GM18909 (cell line): ENCODE measurements at regions not wholly inside any gene's neighbourhood (a gene's known extent, or its start where the extent isn't known, plus 50 kb on each side); places are given as distances from the start of the nearest gene placed in this dataset.

ENCODE experiments used
- ATAC-seq: cut with Tn5 transposase; IDR thresholded peaks from one replicate; pipeline ENCODE4 v1.9.1; 2021; ENCODE audit warnings: mild to moderate bottlenecking; ENCODE audit not compliant: unreplicated experiment, poor library complexity

GRCh38 chr2:66836851-66837250 lies 401.9 kb downstream of the MEIS1 start:
- ATAC-seq, result no peak

DNA sequence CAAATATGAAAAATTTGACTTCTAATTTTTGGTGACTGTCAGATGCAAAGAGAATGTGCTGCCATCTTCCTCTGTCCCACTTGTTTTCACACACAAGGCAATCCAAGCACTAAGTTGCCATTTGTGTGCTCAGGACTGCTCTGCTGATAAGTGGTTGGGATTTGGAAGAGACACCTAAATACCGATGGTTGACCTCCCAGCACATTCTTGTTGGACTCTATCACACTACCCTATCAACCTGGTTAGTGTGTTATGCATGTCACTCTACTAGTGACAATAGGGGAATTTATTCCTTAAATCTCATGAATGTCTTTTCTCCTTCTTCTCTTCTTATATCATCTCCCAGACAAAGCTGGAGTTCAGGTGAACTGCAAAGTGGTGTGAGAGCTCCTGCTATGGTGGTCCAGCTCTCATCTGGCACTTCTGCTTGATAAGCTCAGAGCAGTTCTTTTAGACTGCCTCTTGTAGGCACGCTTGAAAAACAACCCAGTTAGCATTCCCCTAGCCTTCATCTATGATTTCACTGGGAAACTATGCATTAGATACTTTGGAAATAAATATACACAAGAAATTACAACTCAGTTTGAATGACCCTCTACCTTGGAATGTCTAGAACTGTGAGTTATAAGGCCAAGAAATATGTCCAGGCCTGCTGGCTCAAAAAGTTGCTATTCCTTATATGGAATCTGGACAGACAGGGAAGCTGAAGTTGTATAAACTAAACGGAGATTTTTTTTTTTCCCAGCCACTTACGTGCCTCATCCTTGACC lies 404.8 kb downstream of the MEIS1 start:
- no peak for ATAC-seq

GRCh38 chr2:66840321-66841002 lies 405.5 kb downstream of the MEIS1 start:
- ATAC-seq, result no peak

GRCh38 chr2:66843847-66844246 lies 408.9 kb downstream of the MEIS1 start:
- no peak for ATAC-seq

- ATAC-seq, result no peak
Measured at GRCh38 chr2:66845307-66845706, 410.4 kb downstream of the MEIS1 start.

DNA sequence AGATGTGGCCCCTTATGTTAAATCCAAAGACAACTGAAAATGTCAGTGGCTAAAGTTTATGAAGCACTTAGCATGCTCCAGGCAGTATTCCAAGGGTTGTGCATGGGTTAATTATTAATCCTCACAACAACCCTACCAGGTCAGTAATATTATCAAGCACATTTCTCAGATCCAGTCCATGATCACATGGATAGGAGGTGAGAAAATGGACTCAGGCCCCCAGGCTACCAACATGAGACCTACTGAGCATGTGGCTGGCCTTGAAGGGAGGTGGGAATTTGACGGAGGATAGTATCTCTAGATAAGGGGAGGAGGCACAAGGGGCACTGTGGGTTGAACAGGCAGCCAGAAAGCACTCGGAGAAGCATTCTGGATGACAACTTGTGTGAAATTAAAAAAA lies 412.0 kb downstream of the MEIS1 start:
- no peak for ATAC-seq

DNA sequence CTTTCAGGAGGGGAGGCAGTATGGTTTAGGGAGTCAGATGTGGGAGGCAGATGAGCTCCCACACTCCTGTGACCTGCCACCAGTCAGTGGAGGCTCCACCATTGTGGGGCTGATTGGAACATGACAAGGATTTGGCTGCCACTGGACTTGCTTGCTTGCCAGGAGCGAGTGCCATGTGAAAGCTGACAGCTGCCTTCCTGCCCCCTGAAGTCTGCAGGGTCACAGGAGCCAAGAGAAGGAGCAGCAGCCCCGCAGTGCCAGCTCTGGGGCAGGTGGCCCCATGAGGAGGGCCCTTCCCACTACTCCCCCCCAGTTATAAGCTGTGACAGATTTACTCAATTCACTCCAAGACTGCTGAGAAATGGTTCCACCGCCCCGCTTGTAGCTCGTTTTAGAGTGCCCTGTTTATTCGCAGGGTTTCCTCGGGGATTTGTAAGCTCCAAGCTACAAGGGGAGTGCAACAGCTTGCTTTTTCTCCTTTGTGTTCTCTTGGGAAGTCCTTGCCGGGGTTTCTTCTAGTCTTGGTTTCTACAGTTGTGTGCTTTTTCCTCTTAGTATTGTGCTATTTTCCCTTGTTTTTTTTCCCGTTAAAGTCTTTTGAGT lies 414.3 kb downstream of the MEIS1 start:
- no peak for ATAC-seq

DNA sequence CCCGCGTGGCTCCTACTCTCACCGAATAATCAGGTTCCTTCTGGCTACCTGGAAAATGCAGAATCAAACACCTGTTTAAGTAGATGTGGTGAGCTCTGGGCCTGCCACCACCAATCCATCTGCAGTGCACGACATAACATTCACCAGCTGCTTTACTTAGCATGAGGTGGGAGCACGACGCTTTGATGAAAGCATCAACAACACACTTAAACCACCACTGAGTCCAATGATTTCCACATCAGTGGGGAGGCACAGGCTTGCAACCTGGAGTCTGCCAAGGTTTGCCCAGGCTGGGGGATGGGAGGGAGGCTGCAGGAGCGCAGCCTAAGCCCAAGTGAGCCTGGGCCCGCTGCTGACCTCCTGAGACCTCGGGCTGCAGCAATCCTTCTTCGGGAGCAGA lies 415.5 kb downstream of the MEIS1 start:
- ATAC-seq, result no peak

- no peak for ATAC-seq
Measured at GRCh38 chr2:66851449-66851872, 416.5 kb downstream of the MEIS1 start.

DNA sequence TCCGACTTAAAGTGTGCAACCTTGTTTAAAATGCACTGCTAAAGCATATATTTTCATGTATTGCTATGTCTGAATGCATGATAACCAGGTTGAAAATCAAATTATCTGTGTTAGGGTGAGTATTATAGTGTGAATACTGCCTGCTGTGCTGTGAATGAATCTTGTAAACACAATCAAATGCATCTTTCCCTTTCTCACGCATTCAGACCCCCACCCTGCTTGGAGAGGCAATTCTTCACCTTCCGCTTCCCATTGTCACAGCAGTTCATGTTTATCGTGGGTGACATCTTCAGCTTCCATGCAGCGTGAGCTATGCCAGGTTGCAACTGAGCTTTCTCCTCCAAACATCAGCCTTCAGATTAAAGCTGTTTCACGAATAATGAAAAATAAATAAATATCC lies 418.0 kb downstream of the MEIS1 start:
- ATAC-seq, result no peak

- ATAC-seq, result no peak
Measured at GRCh38 chr2:66853585-66853984, 418.7 kb downstream of the MEIS1 start.

DNA sequence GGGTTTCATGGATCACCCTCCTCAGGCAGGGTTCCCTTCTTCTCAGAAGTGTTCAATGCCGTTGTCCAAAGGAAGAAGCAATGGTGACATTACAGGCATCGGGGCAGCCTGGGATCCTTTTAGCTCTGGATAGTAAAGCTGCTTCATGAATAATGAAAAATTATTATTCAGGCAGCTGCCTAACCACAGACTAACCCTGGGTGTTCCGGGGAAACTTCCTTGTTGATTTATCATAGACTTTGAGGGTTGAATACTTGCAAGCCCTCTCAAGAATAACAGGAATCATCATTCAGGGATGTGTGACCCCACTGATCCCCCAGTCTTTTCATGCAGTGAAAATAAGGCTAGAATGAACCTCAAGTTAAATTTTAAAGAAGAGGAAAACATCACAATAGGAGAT lies 419.4 kb downstream of the MEIS1 start:
- ATAC-seq, result no peak

DNA sequence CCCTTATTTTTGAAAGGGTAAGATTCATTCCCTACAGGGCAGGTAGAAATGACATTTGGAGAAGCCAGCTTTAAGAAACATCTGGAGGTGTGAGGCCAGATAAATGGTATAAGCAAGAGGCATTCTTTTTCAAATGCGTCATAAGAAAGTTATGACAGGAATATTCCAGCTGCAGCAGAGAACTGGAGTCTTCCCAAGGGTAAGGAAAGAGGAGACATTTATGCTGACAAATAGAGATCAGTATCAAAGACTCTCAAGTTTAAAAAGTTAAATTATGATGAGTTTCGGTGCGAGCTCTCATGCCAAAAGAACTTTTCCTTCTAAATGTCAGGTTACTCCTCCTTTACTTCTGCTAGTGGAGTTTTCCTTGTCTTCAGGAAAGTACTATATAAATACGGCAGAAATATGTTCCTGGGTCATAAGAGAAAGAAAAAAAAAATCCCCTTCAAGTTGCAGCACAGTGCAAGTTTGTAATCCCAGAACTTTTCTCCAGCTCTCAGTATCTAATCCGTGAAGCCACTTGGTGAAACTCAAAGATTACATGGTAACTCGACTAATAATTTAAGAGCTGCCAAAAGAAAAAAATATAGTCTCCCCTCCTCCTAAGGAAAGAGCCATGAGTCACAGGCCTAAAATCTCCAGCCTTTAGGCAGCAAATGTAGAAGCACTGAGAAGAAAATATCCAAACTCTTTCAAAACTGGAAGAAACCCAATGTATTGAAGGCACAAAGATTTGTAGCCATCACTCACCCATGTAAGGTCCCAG lies 428.1 kb downstream of the MEIS1 start:
- ATAC-seq, result no peak

GRCh38 chr2:66865161-66865560 lies 430.2 kb downstream of the MEIS1 start:
- no peak for ATAC-seq

DNA sequence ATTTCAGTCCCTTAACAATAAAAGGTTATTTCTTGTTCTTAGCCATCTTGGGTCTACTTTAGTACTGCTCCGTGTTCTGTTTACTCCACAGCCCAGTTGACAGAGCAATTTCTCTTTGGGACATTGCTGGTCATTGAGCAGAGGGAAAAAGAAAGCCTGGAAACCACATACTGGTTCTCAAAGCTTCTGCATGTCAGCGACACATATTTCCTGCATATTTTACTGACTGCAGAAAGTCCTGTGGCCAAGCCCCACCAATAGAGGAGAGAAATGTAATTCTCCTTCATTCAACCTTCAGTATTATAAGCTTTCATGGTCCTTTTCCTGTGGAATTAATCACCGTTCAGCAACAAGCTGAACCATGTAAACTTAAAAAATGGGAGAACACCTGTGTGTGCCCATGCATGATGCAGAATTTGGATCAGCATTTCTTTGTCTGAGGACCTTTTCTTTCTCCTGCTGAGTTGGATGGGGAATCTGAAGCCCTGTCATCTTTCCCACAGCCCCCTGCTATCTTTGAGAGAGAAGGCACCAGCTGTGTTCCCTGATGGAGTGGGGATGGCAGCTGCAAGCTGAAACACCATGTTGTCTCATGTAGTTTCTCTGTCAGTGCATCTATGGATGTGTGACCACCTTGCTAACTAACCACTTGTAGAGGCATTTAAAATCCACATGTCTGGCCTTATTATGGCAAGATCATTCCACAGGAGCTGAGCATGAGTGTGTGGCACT lies 431.6 kb downstream of the MEIS1 start:
- no peak for ATAC-seq

- no peak for ATAC-seq
Measured at GRCh38 chr2:66867063-66867441, 432.1 kb downstream of the MEIS1 start.

DNA sequence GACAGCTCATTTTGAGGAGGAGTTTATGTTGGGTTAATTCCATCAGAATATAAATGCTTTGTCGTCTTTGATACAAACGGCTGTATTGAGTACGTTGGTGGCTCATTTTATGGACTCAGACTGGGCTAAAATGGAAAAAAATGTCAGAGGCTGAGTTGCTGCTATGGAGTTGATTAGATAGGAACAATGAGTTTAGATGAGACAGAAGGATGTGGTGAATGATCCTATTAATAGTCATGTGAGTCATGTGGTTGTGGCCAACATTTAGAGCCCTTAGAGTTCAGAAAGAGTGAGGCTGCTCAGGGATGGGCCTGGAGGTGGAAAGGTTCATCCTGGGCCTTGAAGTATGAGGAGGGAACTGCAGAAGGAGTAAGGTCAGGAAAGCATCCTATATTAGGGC lies 434.2 kb downstream of the MEIS1 start:
- no peak for ATAC-seq

- no peak for ATAC-seq
Measured at GRCh38 chr2:66872081-66872985, 437.4 kb downstream of the MEIS1 start.
